Cardiac muscle cell (in vitro differentiated cells and primary cell): ENCODE measurements at regions not wholly inside any gene's neighbourhood (a gene's known extent, or its start where the extent isn't known, plus 50 kb on each side); places are given as distances from the start of the nearest gene placed in this dataset.

Experiments
- DNase-seq, 2 donors: peaks; one replicate each; pipeline versions ENCODE4 v3.0.0 to v3.0.0-alpha.2; 2010 to 2017; ENCODE audit warnings: low read depth in 1 of 2, low spot score in 1 of 2
- H3K27ac ChIP-seq: fragments of 200-600 bp; sonication (generic); 2 replicates; pipeline ENCODE4 v1.5.1; 2016
- H3K27me3 ChIP-seq: fragments of 200-600 bp; sonication (generic); 2 replicates; pipeline ENCODE4 v1.6.0; 2016; ENCODE audit warnings: control low read depth
- H3K36me3 ChIP-seq: fragments of 200-600 bp; sonication (generic); 2 replicates; pipeline ENCODE4 v1.5.1; 2016; ENCODE audit warnings: control low read depth
- H3K4me1 ChIP-seq: fragments of 200-600 bp; sonication (generic); 2 replicates; pipeline ENCODE4 v1.8.1; 2017; ENCODE audit warnings: low read depth, mild to moderate bottlenecking, mixed run types
- H3K4me3 ChIP-seq: fragments of 200-600 bp; sonication (generic); 2 replicates; pipeline ENCODE4 v1.5.1; 2016; ENCODE audit warnings: mild to moderate bottlenecking
- H3K9me3 ChIP-seq: fragments of 200-600 bp; sonication (generic); 2 replicates; pipeline ENCODE4 v1.5.1; 2017; ENCODE audit warnings: low read depth, mild to moderate bottlenecking, control low read depth
- TF ChIP-seq, protein P1 (sequence below): IDR thresholded peaks from 2 replicates; pipeline ENCODE4 v1.5.1; 2012; ENCODE audit warnings: low read depth, mild to moderate bottlenecking, low read length

DNA sequence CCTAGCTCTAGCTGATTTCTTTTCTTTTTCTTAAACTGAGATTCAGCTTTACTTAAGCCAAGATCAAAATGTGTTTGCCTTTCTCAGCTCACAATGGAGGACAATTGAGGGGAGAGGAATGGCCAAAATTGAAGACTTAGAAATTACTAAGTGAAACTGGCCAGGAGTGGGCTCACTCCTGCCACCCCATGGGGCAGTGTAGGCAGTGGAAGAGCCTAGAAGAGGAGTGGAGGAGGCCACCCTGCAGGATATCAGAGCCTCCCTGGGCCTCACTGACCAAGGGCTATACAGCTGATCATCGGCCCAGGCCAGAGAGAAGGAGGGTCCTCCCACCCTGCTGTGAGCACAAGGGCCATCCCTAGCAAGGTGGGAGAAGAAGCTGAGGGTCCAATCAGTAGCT, 119.8 kb downstream of the CCT6B start:
- Histone ChIP-seq H3K36me3 (no peaks in the 10 kb centered on the region), H3K27me3 (no peaks in the 10 kb centered on the region), H3K9me3 (no peaks in the 10 kb centered on the region), H3K4me3 (no peak overlapping the region), H3K4me1 (no peaks in the 10 kb centered on the region), H3K27ac (no peak overlapping the region)
- no peak for DNase-seq
- TF ChIP-seq, protein P1, sequence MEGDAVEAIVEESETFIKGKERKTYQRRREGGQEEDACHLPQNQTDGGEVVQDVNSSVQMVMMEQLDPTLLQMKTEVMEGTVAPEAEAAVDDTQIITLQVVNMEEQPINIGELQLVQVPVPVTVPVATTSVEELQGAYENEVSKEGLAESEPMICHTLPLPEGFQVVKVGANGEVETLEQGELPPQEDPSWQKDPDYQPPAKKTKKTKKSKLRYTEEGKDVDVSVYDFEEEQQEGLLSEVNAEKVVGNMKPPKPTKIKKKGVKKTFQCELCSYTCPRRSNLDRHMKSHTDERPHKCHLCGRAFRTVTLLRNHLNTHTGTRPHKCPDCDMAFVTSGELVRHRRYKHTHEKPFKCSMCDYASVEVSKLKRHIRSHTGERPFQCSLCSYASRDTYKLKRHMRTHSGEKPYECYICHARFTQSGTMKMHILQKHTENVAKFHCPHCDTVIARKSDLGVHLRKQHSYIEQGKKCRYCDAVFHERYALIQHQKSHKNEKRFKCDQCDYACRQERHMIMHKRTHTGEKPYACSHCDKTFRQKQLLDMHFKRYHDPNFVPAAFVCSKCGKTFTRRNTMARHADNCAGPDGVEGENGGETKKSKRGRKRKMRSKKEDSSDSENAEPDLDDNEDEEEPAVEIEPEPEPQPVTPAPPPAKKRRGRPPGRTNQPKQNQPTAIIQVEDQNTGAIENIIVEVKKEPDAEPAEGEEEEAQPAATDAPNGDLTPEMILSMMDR = no peak

DNA sequence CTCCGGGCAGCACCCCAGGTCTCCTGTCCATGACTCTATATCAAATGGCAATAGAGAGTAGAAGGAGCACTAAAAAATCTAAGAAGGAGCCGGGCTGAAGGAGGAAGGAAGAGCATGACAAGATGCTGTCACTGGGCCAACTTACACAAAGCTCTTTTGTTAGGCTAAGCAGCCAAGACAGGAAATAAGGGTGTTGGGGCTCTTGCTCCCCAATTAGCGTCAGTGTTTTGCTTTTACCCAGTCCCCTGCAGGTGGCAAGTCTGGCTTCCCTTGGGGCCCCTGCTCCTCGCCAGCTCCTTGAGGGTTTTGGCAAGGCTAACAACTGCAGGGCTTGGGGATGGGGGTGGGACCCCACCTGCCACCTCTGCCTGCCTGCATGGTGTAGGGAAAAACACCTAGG, 120.5 kb downstream of the CCT6B start:
- no peaks in the 10 kb centered on the region for H3K27me3 ChIP-seq
- no peaks in the 10 kb centered on the region for H3K9me3 ChIP-seq
- peak in 1 of 2 donors; percentile 10 for DNase-seq
- no peak overlapping the region for H3K27ac ChIP-seq
- TF ChIP-seq, protein P1 = no peak
- H3K36me3 ChIP-seq = no peaks in the 10 kb centered on the region
- no peaks in the 10 kb centered on the region for H3K4me1 ChIP-seq
- H3K4me3 ChIP-seq = no peak overlapping the region

DNA sequence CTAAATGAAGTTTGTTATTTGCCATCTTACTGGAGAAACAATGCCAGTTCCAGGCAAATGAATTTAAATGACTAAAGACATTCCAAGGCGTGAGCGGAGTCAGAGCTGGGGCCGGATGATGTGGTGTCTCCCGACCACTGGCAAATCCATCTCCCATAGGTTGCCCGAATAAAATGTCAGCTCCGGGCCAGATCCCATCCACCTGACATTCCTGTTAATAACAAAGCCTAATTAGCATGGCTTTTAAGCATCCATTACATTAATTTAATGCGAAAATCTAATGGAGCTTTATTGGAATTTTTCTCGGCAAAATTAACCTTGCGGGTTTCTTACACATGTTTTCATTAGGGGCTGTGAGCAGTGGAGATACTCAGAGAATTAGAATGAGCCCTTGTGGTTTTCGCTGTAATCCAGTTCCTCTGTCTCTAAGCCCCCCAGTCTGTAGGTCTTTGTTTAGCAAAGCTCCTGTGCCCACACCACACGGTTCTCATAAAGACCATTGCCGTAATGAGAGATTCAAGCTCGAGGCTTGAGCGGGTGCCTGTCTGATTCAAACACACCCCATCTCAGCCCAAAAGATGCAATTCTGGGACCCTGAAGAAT, 123.3 kb downstream of the CCT6B start:
- H3K27ac ChIP-seq = no peak overlapping the region
- H3K27me3 ChIP-seq = no peaks in the 10 kb centered on the region
- H3K9me3 ChIP-seq = no peaks in the 10 kb centered on the region
- H3K4me1 ChIP-seq = no peaks in the 10 kb centered on the region
- DNase-seq = no peak
- no peaks in the 10 kb centered on the region for H3K36me3 ChIP-seq
- H3K4me3 ChIP-seq = no peak overlapping the region
- TF ChIP-seq, protein P1 = no peak

DNA sequence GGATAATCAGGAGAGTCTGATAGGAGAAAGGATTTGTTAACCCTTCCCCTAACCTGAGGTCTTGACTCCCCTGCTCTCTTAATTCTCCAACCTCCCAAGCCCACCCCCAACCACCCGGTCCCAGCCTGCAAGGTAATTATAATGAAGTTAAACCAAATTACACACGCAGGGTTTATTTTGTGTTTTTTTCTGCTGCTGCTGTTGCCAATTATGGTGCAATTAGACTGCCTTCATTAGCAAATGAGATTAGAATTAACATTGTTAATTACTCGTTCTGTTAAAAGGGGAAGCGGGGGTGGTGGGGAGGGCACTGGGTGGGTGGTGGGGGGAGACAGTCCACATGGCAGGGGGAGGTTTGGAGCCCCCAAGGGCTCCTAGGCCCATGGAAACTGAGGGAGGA, 128.9 kb downstream of the CCT6B start:
- DNase-seq = no peak
- Histone ChIP-seq H3K36me3 (no peaks in the 10 kb centered on the region), H3K4me1 (peaks cover 3% of the 10 kb centered on the region), H3K4me3 (no peak overlapping the region), H3K9me3 (no peaks in the 10 kb centered on the region), H3K27me3 (no peaks in the 10 kb centered on the region), H3K27ac (no peak overlapping the region)
- TF ChIP-seq, protein P1 = no peak

DNA sequence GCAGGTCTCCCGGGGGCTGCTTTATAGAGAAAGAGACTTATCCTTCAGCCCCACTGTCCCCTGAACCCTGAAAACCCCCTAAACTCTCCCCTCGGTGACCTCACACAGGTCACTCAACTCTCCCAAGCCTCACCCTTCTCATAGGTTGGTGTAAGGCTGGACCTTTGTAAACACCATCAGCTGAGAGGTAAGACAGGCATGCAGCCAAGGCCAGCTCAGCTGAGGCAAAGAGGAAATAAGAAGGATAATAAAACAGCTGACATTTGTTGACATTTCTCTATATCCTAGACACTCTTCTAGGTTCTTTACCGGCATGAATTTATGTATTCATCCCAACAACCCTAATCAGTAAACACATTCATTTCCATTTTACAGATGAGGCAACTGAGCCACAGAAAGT, 134.3 kb downstream of the CCT6B start:
- no peak overlapping the region for H3K4me3 ChIP-seq
- H3K4me1 ChIP-seq = peaks cover 2% of the 10 kb centered on the region
- no peak for DNase-seq
- no peaks in the 10 kb centered on the region for H3K36me3 ChIP-seq
- H3K27ac ChIP-seq = no peak overlapping the region
- TF ChIP-seq, protein P1 = no peak
- no peaks in the 10 kb centered on the region for H3K9me3 ChIP-seq
- no peaks in the 10 kb centered on the region for H3K27me3 ChIP-seq
